HG02884 (cell line): ENCODE measurements at regions not wholly inside any gene's neighbourhood (a gene's known extent, or its start where the extent isn't known, plus 50 kb on each side); places are given as distances from the start of the nearest gene placed in this dataset.

Experiments used
- ATAC-seq: cut with Tn5 transposase; IDR thresholded peaks from one replicate; pipeline ENCODE4 v1.9.1; 2021; ENCODE audit warnings: mild to moderate bottlenecking, moderate library complexity; ENCODE audit not compliant: unreplicated experiment

DNA sequence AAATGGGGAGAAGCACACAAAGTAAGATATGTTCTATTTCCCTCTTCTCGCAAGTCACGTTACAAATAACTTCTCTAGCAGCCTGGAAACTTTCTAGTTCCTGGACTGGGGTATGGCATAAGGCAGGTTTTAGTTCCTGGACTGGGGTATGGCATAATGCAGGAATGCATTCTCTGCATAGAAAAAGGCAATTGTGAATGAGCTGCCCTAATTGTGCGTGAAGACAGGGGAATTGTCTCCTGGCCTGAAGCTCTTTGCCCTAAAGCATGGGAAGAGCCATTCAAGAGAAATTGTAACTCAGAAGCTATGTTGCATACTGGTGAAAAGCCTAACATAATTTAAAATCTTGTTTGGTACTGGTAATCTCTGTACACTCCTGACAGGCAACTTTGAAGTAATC is 54.3 kb upstream of the CBLB start:
- ATAC-seq = no peak

DNA sequence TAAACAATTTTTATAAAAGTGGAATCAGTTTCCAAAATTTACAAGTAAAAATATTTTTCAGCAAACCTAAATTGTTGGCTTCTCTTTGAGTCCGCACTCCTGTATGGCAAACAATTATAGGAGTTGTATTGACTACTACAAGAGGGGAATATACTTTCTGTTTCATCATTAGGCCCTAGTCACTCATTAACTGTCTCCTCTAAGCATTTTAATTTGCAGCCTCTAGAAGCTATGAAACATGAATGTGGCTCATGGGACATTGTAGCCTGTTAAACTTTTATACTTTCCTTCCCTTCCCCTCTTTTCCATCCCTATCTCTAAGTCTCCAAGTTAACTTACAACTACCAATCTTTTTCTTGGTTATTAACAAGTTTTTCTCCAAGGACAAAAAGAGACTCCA is 58.9 kb upstream of the CBLB start:
- no peak for ATAC-seq

DNA sequence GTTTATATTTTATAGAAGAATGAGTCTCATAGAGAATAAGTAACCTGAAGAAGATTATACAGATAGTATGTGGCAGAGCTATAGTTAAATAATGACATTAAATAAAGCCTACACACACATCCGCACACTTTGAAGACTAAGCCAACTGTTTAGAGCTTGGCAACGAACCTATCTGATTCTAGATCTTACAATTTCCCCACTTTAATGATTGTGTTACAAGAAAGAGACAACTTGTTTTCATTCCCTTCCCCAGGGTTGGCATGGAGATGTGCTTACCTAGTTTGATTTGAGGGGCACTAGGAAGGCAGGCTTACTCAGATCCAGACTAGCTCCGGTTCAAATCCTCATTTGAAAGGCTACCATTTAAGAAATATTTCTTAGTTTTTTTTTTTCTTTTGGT is 61.9 kb upstream of the CBLB start:
- ATAC-seq = no peak

DNA sequence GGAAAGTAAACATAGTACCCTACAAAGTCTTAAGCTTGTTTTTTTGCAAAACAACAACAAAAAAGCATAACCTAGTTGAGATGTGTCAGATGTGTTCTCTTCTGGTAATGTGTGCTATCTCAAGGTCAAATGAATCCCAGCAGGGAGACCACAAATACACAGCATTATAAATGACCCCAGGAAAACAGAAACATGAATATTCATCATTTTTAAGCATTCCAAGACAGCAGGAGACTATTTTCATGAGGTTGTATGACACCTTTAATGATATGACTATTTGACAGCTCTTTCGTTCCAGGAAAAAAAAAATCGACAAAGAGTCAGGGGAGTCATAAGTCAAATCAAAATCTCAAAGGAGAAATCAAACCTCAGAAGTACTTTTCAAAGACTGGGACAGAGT is 62.7 kb upstream of the CBLB start:
- no peak for ATAC-seq

DNA sequence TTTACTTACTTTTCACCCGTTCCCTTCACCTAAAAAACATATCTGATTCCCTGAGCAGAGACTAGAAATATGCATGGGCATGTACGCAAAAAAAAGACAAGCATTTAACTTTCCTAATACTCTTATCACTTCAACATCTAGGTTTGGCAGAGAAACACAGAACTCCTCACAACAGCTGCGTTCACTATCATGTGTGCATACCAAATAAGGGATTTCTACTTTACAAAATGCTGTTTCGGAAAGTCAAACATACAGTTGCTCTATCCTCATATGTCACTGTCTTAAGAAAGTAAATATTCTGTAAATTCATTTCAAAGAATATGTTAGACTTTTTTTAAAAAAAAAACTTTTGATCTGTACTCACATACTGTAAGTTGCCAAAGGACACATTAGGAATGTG is 65.1 kb upstream of the CBLB start:
- ATAC-seq = no peak

DNA sequence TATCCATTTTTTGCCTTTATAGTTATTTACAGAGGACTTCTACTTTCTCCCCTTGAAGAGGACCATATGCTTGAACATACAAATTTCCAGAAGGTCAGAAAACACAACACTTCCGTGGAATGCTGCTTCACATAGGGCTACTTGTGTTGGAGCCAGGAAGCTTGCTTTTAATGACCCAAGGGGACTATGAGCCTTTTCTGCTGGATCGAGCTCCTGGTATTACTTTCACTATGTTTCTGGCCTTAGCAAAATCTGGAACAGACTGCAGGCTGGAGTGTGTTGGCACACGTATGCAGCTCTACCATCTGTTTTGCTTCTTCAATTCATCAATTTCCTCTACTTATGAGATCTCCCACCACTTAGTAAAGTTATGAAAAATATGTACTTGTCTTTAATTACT is 69.3 kb upstream of the CBLB start:
- ATAC-seq = no peak

DNA sequence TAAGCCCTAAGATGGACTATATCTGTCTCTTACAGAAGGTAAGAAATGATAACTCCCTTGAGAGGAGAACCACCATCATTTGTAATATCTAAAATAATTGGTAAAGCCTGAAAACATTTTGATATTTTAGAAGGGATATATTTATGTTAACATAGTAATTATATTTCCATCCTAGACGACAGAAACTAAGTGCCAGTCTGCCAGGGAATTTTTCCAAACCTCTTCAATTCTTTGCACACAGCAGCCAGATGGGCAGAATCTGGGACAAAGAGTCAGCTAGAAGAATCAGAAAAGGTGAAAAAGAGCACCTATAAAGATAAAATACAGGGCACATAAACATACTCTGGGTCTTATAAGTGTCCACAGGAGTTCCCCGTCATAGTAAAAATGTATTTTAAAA is 70.0 kb upstream of the CBLB start:
- no peak for ATAC-seq

DNA sequence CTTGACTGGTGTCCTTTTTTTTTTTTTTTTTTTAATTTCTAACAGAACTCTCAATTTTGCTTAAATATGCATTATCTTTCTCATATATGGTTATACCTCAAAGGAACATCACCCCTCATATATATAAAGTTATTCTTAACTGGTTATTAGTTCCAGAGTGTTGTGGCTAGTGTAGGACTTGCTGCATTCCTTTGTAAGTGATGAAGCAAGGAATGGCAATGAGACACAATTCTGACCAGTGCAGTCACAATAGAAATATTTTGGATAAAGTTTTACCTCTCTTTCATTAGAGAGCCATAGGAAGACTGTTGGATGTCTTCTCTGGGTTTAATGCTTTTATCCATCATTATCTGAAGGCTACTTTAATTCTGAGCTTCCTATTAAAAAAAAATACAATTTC is 75.5 kb upstream of the CBLB start:
- no peak for ATAC-seq

DNA sequence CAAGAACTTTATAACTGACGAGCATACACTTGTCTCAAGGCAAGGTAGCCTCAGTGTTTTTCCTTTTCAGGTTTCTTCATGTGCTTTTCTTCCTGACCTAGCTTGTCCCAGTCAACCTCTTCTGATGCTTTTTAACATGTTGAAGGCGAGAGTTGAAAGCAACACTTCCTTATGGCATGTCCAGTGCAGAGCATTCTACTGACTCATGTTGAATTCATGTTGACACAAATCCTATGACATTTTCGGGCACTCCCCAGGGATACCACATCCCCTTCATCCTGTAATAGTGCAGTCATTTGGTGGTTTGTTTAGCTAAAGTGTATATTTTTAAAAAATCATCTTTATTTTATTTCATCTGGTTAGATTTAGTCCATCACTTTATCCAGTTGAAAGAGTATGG is 75.9 kb upstream of the CBLB start:
- no peak for ATAC-seq

DNA sequence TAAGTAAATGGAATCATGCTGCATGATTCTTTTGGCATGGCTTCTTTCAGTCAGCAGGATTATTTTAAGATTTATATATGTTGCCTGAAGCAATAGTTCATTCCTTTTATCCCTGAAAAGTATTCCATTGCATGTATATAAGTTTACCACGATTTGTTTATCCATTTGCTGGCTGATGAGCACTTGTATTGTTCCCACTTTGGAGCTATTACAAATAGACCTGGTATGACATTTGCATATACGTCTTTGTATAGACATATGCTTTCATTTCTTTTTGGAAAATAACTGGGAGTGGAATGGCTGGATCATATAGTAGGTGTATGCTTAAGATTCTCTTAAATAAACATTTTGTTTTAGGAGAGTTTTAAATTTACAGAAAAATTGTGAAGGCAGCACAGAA is 79.3 kb upstream of the CBLB start:
- no peak for ATAC-seq

DNA sequence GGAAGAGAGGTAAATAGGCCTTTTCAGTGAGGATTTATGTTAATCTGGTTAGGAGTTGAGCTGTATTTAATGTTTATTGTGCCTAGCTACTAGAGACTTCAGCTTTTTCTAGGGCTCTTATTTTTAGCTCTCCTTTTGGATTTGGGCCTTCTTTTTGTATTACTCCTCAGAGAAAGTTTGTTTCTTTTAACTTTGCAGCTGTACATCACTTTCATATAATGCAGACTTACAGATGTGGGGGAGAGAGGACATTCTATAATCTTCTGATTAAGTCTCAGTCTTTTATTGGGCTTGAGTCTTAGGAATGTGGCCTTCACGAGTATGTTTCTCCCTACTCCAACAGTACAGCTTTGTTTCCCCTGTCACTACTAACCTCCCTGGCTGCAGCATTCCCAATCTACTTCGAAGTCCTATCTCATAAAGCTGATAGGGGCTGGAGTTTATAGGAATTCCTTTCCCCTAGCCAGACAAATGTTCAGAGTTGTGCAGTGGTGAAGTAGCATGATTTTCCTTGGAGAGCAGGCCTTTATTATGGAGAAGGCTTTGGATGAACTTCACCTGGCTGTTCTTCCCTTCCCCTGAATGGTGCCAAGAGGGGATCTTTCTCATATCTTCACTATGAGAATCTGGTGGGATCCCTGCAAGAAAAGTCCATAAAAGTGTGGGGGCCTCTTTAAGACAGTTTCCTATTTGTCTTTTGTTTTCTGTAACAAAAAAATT is 82.2 kb upstream of the CBLB start:
- ATAC-seq = no peak

DNA sequence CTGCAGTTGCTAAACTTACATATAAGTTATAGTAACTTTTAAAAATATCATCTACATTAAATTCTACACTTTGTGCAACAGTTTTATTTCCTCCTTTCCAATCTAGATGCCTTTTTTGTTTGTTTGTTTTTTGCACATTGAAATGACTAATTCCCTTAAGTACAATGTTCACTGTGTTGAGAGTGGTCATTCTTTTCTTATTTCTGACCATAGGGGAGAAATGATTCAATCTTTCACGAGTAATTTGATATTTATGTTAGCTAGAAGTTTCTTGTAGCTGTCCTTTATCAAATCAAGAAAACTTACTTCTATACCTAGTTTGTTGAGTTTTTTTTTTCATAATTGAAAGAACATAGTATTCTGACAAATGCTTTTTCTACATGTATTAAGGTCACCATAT is 85.0 kb upstream of the CBLB start:
- ATAC-seq = no peak

DNA sequence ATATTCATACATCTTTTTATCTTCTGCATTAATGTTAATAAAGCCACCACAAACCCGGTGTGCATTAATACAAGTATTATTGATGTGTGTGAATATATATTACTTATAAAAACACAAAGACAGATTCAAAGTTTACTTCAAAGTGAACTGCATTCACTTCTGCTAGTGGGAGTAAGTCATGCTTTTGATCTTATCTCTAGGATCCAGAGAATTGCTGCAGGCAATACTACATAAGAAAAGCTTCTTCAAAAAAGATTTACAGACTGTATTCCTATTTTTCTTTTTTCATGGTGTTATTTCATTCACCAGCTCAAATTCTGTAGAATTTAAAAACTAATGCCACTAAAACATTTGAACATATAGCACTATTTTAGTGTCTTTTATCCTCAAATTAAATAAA is 87.5 kb upstream of the CBLB start:
- ATAC-seq = no peak

DNA sequence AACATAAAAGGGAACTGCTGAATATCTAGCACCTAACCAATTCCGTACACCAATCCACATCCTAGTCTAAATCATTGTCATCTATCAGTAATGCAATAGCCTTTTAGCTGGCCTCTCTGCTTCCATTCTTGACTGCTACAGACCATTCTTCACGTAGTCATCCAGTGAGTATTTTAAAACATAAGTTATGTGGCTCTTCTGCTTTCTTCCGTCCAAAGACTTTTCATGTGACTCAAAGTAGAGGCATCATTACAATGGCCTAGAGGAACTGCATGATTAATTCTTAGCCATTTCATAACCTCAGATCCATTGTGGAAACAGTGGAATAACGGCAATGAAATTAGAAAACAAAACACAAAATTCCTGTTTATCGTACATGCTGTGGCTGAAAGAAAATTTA is 88.9 kb upstream of the CBLB start:
- no peak for ATAC-seq

DNA sequence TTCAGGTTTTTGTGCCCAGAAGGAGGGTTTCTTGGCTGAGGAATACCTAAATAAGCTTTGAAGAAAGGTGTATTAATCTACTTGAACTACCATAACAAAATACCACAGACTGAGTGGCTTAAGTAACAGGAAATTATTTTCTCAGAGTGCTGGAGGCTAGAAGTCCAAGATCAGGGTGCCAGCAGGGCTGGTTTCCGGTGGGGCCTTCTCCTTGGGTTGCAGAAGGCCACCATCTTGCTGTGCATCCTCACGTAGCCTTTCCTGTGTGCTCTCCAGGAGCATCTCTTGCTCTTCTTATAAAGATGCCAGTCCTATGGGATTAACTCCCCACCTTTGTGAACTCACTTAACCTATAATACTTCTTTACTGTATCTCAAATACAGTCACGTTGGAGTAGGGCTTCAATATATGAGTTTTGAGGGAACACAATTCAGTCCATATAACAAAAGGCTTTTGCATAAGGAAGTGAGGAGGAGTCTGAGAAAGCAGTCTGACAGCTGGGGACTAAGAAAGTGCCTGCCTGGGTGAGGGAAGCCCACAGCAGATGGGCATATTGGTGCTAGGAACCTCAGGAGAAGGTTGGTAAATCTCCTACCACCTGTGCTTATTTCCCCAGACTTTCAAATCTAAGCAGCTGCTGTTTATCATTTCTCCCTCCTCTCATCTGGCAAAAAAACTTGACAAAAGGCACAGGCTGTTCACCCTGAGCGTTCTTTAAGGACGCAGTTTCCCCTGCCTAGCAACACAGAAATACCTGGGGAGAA is 89.6 kb upstream of the CBLB start:
- ATAC-seq = no peak

DNA sequence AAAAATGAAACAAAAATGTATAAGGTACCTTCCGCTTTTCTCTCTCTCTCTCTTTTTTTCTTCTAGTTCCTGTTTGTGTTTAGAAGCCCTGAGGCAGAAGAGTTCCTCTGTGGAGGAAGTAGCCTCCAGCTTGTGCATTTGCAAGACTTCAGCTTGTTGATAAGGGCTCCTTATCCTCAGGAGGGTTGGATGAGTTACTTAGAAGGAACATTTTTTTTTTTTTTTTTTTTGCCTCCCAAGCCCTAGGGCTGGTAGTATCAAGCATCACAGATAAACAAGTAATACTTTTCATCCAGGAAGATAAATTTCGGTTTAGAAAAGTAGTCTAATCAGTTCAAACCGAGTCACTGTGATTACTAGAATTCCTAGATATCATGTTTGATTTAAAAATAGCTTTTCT is 91.0 kb upstream of the CBLB start:
- no peak for ATAC-seq

DNA sequence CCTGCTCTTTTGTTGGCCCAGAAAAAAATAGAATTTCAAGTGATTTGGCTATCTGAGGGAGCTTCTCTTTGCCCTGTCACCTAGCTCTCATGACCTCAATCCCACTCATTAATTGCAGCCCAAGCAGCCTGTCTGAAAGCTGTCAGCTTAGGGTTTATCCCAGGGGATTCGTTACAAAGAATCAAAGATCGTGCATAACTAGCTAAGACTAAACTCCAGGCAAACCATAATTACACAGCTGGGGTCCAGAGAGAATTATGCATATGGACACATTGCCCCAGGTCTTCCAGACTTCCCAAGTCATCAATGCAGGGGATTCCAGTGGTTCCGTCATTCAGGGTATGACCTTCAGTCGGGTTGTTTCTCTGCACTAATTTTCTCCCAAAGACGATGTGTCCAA is 91.6 kb upstream of the CBLB start:
- ATAC-seq = no peak

DNA sequence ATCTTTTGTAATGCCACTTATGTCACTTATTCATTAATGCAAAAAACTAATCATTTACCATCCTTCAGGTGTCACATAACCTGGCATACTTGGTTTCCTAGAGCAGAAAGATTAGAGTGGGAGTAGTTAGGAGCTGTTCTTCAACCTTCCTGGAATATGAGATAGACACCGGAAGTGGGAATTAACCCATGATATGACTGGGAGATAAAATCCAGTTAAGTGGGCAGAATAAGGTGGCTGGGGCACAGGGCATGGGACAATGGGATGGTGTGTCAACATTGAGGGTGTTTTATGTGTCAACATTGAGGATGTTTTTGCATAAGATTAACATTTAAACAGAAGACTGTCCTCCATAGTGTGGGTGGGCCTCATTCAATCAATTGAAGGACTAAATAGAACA is 94.3 kb upstream of the CBLB start:
- no peak for ATAC-seq

DNA sequence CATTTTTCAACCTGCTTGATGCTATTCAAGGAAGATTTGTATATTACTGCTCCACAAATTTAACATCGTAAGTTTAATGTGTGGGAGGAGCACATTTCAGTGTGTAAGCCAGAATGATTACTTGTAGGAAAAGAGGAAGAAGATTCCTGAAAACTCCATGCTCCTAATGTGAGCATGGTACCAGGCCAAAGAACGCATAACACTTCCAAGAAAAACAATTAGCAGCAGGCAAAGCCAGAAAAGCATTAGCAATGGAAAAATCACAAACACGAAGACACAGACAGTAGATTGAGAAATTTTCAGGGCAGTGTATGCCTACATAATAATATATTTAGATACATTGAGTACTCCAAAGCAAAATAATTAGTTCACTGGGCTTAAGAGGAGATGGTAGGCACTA is 96.6 kb upstream of the CBLB start:
- no peak for ATAC-seq

DNA sequence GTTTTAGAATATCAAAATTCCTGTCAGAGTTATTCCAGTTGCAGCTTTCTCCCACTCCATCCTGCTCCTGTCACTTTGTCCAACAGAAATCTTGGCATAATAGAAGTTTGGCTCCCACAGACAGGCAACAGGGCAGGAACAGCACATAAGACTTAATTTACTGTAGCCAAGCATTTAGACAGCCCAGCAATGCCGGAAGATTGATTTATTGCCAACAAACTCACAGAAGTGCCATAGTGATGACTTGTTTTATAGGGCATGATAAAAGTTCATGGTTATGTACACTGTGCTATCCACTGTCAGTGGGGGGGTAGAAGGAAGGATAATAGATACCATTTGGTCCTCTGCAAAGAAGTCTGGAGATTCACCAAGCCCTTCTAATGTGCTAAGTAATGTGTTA is 98.3 kb upstream of the CBLB start:
- ATAC-seq = no peak

DNA sequence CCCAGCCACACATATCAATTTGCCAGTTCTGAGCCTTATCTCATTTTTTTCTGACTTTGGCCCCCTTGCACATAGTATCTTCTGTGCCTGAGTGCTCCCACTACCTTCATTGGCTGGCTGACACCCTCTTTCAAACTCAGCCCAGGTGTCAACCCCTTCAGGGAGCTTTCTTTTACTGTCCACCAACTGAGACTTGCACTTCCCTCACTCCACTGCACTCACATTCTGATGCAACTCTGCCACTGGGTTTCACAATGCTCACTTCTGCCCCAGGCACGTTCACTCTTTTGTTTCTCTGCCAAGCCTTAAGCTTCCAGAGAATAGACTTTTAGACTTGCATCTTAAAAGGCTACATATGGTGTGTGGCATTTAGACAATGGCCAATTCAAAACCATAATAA is 101.5 kb upstream of the CBLB start:
- no peak for ATAC-seq

DNA sequence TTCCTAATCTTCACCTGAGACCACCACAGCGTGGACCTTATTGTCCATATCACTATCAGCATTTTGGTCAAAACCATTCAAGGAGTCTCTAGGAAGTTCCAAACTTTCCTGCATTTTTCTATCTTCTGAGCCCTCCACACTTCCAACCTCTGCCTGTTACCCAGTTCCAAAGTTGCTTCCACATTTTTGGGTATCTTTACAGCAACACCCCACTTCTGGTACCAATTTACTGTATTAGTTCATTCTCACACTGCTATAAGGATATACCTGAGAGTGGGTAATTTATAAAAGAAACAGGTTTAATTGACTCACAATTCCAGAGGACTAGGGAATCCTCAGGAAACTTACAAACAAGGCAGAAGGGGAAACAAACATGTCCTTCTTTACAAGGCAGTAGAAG is 103.3 kb upstream of the CBLB start:
- ATAC-seq = no peak

DNA sequence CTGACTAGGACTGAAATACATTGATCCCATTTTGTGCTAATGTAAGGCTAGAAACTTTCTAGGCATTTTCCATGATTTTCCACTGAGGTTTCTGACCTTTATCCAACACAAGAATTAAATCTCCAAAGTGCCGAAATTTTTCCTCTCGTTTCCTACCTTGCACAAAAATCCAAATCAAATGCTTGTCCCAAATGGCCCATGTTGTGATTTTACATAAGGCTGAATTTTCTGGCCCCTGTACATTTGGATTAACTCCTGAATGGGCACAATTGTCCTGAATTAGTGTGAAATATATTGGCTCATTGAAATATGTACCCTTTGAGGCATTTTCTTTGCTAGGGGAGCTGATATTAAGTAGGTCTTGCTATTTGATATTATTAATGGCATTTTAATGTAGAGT is 105.6 kb upstream of the CBLB start:
- ATAC-seq = no peak
